Brain microvascular endothelial cell (primary cell): ENCODE measurements at regions not wholly inside any gene's neighbourhood (a gene's known extent, or its start where the extent isn't known, plus 50 kb on each side); places are given as distances from the start of the nearest gene placed in this dataset.
"Not testable (repeated sequence)": the region's sequence is repeated elsewhere in the genome, so short reads cannot be mapped to it uniquely, and the experiment has no call there.

Source experiments
- DNase-seq: peaks from one replicate; pipeline ENCODE4 v3.0.0-alpha.2; 2020
- H3K27ac ChIP-seq: fragments of 250-450 bp; sonication (Bioruptor Pico); 2 replicates; pipeline ENCODE4 v1.5.1; 2020; ENCODE audit warnings: mild to moderate bottlenecking, moderate library complexity
- H3K27me3 ChIP-seq: fragments of 250-450 bp; sonication (Bioruptor Pico); replicated peaks from 2 replicates; pipeline ENCODE4 v1.5.1; 2020; ENCODE audit warnings: mild to moderate bottlenecking
- H3K36me3 ChIP-seq: fragments of 250-450 bp; sonication (Bioruptor Pico); replicated peaks from 2 replicates; pipeline ENCODE4 v1.5.1; 2020; ENCODE audit warnings: mild to moderate bottlenecking
- H3K4me3 ChIP-seq: 2 replicates; pipeline ENCODE4 v1.5.1; 2011; ENCODE audit warnings: low read depth, mild to moderate bottlenecking, control low read depth, low read length, moderate library complexity
- CTCF ChIP-seq: IDR thresholded peaks from 2 replicates; pipeline ENCODE4 v1.5.1; 2011; ENCODE audit warnings: low read depth, mild to moderate bottlenecking, moderate library complexity, low read length, control low read depth, inconsistent platforms; ENCODE audit errors: missing control alignments
- in situ Hi-C: cut with HindIII; loops from 2 replicates; pipeline ENCODE4 v1.10.0; 2017; ENCODE audit warnings: low sequenced_read_pairs, low pct_ligation_motif_present

- no peak for DNase-seq
- H3K4me3 ChIP-seq, result no peak overlapping the region
- no peaks in the 10 kb centered on the region for H3K36me3 ChIP-seq
- in situ Hi-C loops, result no loop called here
- no peak for TF ChIP-seq CTCF
- no peaks in the 10 kb centered on the region for H3K27me3 ChIP-seq
- H3K27ac ChIP-seq, result no peak overlapping the region
These were observed 600.5 kb downstream of the SATB2 start for GRCh38 chr2:198857246-198857645.

GRCh38 chr2:198855746-198856145 lies 602.0 kb downstream of the SATB2 start:
- in situ Hi-C loops, DNase-seq, H3K4me3 ChIP-seq, H3K27ac ChIP-seq, H3K36me3 ChIP-seq, H3K27me3 ChIP-seq: not testable (repeated sequence)

- Histone ChIP-seq H3K27me3 (no peaks in the 10 kb centered on the region), H3K36me3 (no peaks in the 10 kb centered on the region), H3K4me3 (no peak overlapping the region), H3K27ac (no peak overlapping the region)
- no peak for TF ChIP-seq CTCF
- in situ Hi-C loops, result no loop called here
- DNase-seq, result no peak
These were observed 605.5 kb downstream of the SATB2 start for GRCh38 chr2:198852248-198852647.

GRCh38 chr2:198825534-198825933 lies 632.2 kb downstream of the SATB2 start:
- no peak for TF ChIP-seq CTCF
- H3K36me3 ChIP-seq, result no peaks in the 10 kb centered on the region
- in situ Hi-C loops, result no loop called here
- no peak overlapping the region for H3K27ac ChIP-seq
- DNase-seq, result no peak
- H3K27me3 ChIP-seq, result no peaks in the 10 kb centered on the region
- H3K4me3 ChIP-seq, result no peak overlapping the region

- TF ChIP-seq CTCF, result no peak
- Histone ChIP-seq H3K4me3 (no peak overlapping the region), H3K27me3 (no peaks in the 10 kb centered on the region), H3K36me3 (no peaks in the 10 kb centered on the region), H3K27ac (no peak overlapping the region)
- no peak for DNase-seq
- in situ Hi-C loops, result no loop called here
These were observed 640.2 kb downstream of the SATB2 start for GRCh38 chr2:198817536-198817935.

GRCh38 chr2:198815626-198816025 lies 642.1 kb downstream of the SATB2 start:
- no peak for TF ChIP-seq CTCF
- Histone ChIP-seq H3K27me3 (no peaks in the 10 kb centered on the region), H3K4me3 (no peak overlapping the region), H3K36me3 (no peaks in the 10 kb centered on the region), H3K27ac (no peak overlapping the region)
- in situ Hi-C loops, result no loop called here
- DNase-seq, result no peak

- in situ Hi-C loops, result no loop called here
- no peak for DNase-seq
- H3K27me3 ChIP-seq, result no peaks in the 10 kb centered on the region
These were observed 646.5 kb downstream of the SATB2 start for GRCh38 chr2:198811198-198811597.

More at GRCh38 chr2:198811198-198811597, 646.5 kb downstream of the SATB2 start:
- H3K4me3 ChIP-seq, result no peak overlapping the region
- no peak overlapping the region for H3K27ac ChIP-seq
- no peak for TF ChIP-seq CTCF
- H3K36me3 ChIP-seq, result no peaks in the 10 kb centered on the region
